ENCODE measurements at regions not wholly inside any gene's neighbourhood (a gene's known extent, or its start where the extent isn't known, plus 50 kb on each side); places are given as distances from the start of the nearest gene placed in this dataset.

GRCh38 chr6:150299873-150300485, 68.8 kb upstream of the IYD start:
- no peak overlapping the region for H3K4me3 ChIP-seq
- H3K27me3 ChIP-seq (ENCODE audit: low read depth), result no peaks in the 10 kb centered on the region
- H3K9me3 ChIP-seq (replicated peaks), result peaks cover 22% of the 10 kb centered on the region
- H3K27ac ChIP-seq (replicated peaks), result no peak overlapping the region
- peak; percentile 27 for DNase-seq
- no peaks in the 10 kb centered on the region for H3K4me1 ChIP-seq
- TF ChIP-seq CTCF (IDR thresholded peaks at IDR 0.05; ENCODE audit: borderline replicate concordance), result no peak
- intact Hi-C loops (cut with micrococcal nuclease), result no loop called here
- H3K36me3 ChIP-seq, result no peaks in the 10 kb centered on the region

GRCh38 chr6:150301846-150302519, 66.8 kb upstream of the IYD start:
- Histone ChIP-seq H3K4me1 (no peaks in the 10 kb centered on the region), H3K4me3 (no peak overlapping the region), H3K9me3 (replicated peaks) (peaks cover 14% of the 10 kb centered on the region), H3K27ac (replicated peaks) (no peak overlapping the region), H3K27me3 (ENCODE audit: low read depth) (no peaks in the 10 kb centered on the region), H3K36me3 (no peaks in the 10 kb centered on the region)
- intact Hi-C loops (cut with micrococcal nuclease), result no loop called here
- TF ChIP-seq CTCF (IDR thresholded peaks at IDR 0.05; ENCODE audit: borderline replicate concordance), result no peak
- no peak for DNase-seq

DNA sequence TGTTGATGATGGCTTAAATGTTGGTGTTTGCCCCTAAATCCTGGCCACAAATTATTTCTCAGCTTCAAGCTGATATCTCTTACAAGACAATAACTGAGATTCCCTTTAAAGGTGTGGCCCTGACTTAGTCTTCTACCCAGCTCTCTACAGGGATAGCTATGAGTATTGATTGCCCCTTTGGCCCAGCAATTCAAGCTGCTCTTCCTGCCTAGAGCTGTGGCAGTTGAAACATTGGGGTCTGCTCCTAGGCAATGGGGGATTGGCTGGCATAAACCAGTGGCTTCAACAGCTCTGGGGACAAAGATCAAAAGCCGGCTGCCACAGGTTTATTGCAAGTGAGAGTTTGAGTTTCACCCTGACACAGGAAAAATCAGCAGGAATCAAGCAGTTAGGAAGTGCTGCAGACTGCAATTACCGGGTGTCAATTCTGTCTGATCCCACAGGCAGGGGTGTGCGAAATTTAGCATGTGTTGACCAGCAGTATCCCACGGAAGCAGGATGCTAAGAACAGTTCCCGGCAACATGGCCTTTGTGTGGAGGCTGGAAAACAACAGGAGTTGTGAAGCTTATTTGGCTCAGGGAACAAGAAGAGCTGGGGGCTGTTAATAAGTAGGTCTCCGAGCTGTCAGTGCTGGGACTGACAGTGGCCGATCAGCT, 66.2 kb upstream of the IYD start:
- DNase-seq, result no peak
- no peak for TF ChIP-seq CTCF (IDR thresholded peaks at IDR 0.05; ENCODE audit: borderline replicate concordance)
- intact Hi-C loops (cut with micrococcal nuclease), result no loop called here
- Histone ChIP-seq H3K4me1 (no peaks in the 10 kb centered on the region), H3K27ac (replicated peaks) (no peak overlapping the region), H3K27me3 (ENCODE audit: low read depth) (no peaks in the 10 kb centered on the region), H3K9me3 (replicated peaks) (peaks cover 7% of the 10 kb centered on the region), H3K4me3 (no peak overlapping the region), H3K36me3 (no peaks in the 10 kb centered on the region)

- DNase-seq, result no peak
- intact Hi-C loops (cut with micrococcal nuclease), result no loop called here
- Histone ChIP-seq H3K27me3 (ENCODE audit: low read depth) (no peaks in the 10 kb centered on the region), H3K27ac (replicated peaks) (no peak overlapping the region), H3K9me3 (replicated peaks) (peaks cover 1% of the 10 kb centered on the region), H3K4me1 (no peaks in the 10 kb centered on the region), H3K36me3 (no peaks in the 10 kb centered on the region), H3K4me3 (no peak overlapping the region)
- TF ChIP-seq CTCF (IDR thresholded peaks at IDR 0.05; ENCODE audit: borderline replicate concordance), result no peak
Measured at GRCh38 chr6:150303256-150303655, 65.6 kb upstream of the IYD start.

DNA sequence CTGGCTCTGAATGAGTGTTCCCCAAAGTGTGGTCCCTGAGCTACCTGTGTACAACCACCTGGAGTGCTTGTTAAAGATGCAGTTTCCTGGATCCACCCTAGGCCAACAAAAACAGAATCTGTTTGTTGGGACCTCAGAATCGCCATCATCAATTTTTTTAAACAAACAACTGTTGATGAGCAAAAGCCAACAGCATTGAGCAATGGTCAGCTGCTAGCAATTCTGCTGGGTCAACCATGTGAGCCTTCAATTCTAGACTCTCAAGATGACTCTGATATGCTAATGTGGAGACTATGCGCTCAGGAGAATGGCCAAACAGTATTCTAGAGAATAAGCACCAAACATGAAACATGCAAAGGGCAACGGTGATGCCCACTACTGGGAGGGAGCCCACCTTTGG, 64.4 kb upstream of the IYD start:
- Histone ChIP-seq H3K36me3 (no peaks in the 10 kb centered on the region), H3K27ac (replicated peaks) (no peak overlapping the region), H3K9me3 (replicated peaks) (no peaks in the 10 kb centered on the region), H3K4me1 (no peaks in the 10 kb centered on the region), H3K27me3 (ENCODE audit: low read depth) (no peaks in the 10 kb centered on the region), H3K4me3 (no peak overlapping the region)
- intact Hi-C loops (cut with micrococcal nuclease), result no loop called here
- no peak for TF ChIP-seq CTCF (IDR thresholded peaks at IDR 0.05; ENCODE audit: borderline replicate concordance)
- DNase-seq, result no peak

Measured in left ventricle myocardium inferior (tissue), 1 donor.